HFFc6 (cell line): ENCODE measurements at regions not wholly inside any gene's neighbourhood (a gene's known extent, or its start where the extent isn't known, plus 50 kb on each side); places are given as distances from the start of the nearest gene placed in this dataset.
"Not testable (repeated sequence)": the region's sequence is repeated elsewhere in the genome, so short reads cannot be mapped to it uniquely, and the experiment has no call there.

Source experiments
- DNase-seq: peaks from one replicate; pipeline ENCODE4 v3.0.0-alpha.2; 2018
- H3K27ac Mint-ChIP-seq: 2 replicates; pipeline ENCODE4 v1.8.0; 2020; ENCODE audit warnings: mild to moderate bottlenecking, mixed read lengths
- H3K27me3 Mint-ChIP-seq: 2 replicates; pipeline ENCODE4 v1.8.0; 2021; ENCODE audit warnings: mild to moderate bottlenecking, moderate library complexity, mixed read lengths; ENCODE audit not compliant: insufficient read depth
- H3K36me3 Mint-ChIP-seq: 2 replicates; pipeline ENCODE4 v1.8.0; 2021; ENCODE audit warnings: low read depth, mixed read lengths
- H3K4me1 Mint-ChIP-seq: 2 replicates; pipeline ENCODE4 v1.8.0; 2020; ENCODE audit warnings: low read depth, mixed read lengths
- H3K4me3 Mint-ChIP-seq: 2 replicates; pipeline ENCODE4 v1.8.0; 2020; ENCODE audit warnings: mild to moderate bottlenecking, moderate library complexity, mixed read lengths
- H3K9me3 Mint-ChIP-seq: 2 replicates; pipeline ENCODE4 v1.8.0; 2020; ENCODE audit warnings: mild to moderate bottlenecking, mixed read lengths
- CTCF ChIP-seq: fragments of 200-600 bp; sonication (generic); IDR thresholded peaks from 2 replicates; pipeline ENCODE4 v1.5.0; 2021; ENCODE audit warnings: antibody characterized with exemption, mild to moderate bottlenecking

GRCh38 chr7:69095127-69095526, 503.1 kb upstream of the AUTS2 start:
- DNase-seq: no peak
- Mint-ChIP-seq H3K4me3 (no peak overlapping the region), H3K36me3 (peaks cover 4% of the 10 kb centered on the region; the same call in 1 of the 2 replicates), H3K9me3 (peaks cover 51% of the 10 kb centered on the region), H3K27ac (no peak overlapping the region), H3K27me3 (peaks cover 1% of the 10 kb centered on the region; the same call in 1 of the 2 replicates), H3K4me1 (no peaks in the 10 kb centered on the region)
- no peak for TF ChIP-seq CTCF

GRCh38 chr7:69095649-69096048, 502.6 kb upstream of the AUTS2 start:
- Mint-ChIP-seq H3K4me3 (no peak overlapping the region), H3K4me1 (no peaks in the 10 kb centered on the region), H3K27ac (no peak overlapping the region), H3K9me3 (peaks cover 51% of the 10 kb centered on the region), H3K36me3 (peaks cover 4% of the 10 kb centered on the region; the same call in 1 of the 2 replicates), H3K27me3 (peaks cover 1% of the 10 kb centered on the region; the same call in 1 of the 2 replicates)
- no peak for TF ChIP-seq CTCF
- DNase-seq: no peak

GRCh38 chr7:69104023-69104422, 494.3 kb upstream of the AUTS2 start:
- Mint-ChIP-seq H3K27ac (no peak overlapping the region), H3K27me3 (peaks cover 2% of the 10 kb centered on the region; the same call in 1 of the 2 replicates), H3K9me3 (peaks cover 50% of the 10 kb centered on the region), H3K36me3 (peaks cover 4% of the 10 kb centered on the region), H3K4me3 (no peak overlapping the region), H3K4me1 (no peaks in the 10 kb centered on the region)
- no peak for TF ChIP-seq CTCF
- no peak for DNase-seq

GRCh38 chr7:69105092-69105491, 493.2 kb upstream of the AUTS2 start:
- no peak overlapping the region for H3K27ac Mint-ChIP-seq
- H3K4me1 Mint-ChIP-seq: no peaks in the 10 kb centered on the region
- DNase-seq: no peak
- H3K36me3 Mint-ChIP-seq: peaks cover 4% of the 10 kb centered on the region
- peaks cover 49% of the 10 kb centered on the region for H3K9me3 Mint-ChIP-seq
- TF ChIP-seq CTCF: no peak
- H3K4me3 Mint-ChIP-seq: no peak overlapping the region
- peaks cover 2% of the 10 kb centered on the region; the same call in 1 of the 2 replicates for H3K27me3 Mint-ChIP-seq

DNA sequence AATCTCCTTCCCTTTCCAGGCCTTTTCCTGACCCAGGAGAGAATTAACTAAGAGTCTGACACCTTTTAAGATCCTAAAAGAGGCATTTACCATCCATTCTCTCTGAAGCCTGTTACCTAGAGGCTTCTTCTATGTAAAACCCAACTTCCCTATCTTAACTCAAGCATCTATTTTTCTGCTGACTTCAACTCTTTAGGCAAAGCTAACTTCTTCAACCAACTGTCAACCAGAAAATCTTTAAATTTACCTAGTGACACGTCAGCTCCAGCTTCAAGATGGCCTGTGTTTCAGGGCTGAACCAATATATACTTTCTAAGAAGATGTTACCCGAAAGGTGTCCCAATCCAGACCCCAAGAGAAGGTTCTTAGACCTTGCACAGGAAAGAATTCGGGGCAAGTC, 492.3 kb upstream of the AUTS2 start:
- peaks cover 3% of the 10 kb centered on the region; the same call in 1 of the 2 replicates for H3K27me3 Mint-ChIP-seq
- H3K4me1 Mint-ChIP-seq: no peaks in the 10 kb centered on the region
- H3K4me3 Mint-ChIP-seq: no peak overlapping the region
- H3K36me3 Mint-ChIP-seq: peaks cover 4% of the 10 kb centered on the region
- H3K9me3 Mint-ChIP-seq: peaks cover 50% of the 10 kb centered on the region
- H3K27ac Mint-ChIP-seq: no peak overlapping the region
- DNase-seq: no peak
- TF ChIP-seq CTCF: no peak

DNA sequence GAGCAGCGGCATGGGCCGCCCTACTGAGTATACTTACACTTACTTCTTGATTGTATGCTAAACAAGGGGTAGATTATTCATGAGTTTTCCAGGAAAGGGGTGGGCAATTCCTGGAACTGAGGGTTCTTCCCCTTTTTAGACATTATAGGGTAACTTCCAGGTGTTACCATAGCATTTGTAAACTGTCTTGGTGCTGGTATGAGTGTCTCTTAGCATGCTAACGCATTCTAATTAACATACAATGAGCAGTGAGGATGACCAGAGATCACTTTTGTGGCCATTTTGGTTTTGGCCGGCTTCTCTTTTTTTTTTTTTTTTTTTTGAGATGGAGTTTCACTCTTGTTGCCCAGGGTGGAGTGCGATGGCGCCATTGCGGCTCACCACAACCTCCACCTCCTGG, 491.8 kb upstream of the AUTS2 start:
- not testable (repeated sequence) for H3K36me3 Mint-ChIP-seq, H3K27ac Mint-ChIP-seq, H3K27me3 Mint-ChIP-seq, H3K4me3 Mint-ChIP-seq, H3K4me1 Mint-ChIP-seq, DNase-seq
- H3K9me3 Mint-ChIP-seq: peaks cover 47% of the 10 kb centered on the region

DNA sequence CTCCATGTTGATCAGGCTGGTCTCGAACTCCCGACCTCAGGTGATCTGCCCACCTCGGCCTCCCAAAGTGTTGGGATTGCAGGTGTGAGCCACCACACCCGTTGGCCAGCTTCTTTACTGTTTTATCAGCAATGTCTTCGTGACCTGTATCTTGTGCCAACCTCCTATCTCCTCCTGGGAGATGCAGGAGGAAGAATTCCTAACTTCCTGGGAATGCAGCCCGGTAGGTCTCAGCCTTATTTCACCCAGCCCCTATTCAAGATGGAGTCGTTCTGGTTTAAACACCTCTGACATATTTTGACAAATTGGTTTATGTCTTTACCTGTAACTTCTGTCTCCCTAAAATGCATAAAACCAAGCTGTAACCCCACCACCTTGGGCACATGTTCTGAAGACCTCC, 491.3 kb upstream of the AUTS2 start:
- not testable (repeated sequence) for H3K27me3 Mint-ChIP-seq, H3K36me3 Mint-ChIP-seq, H3K4me1 Mint-ChIP-seq, H3K27ac Mint-ChIP-seq, DNase-seq, H3K4me3 Mint-ChIP-seq
- peaks cover 47% of the 10 kb centered on the region for H3K9me3 Mint-ChIP-seq
